ENCODE measurements at regions not wholly inside any gene's neighbourhood (a gene's known extent, or its start where the extent isn't known, plus 50 kb on each side); places are given as distances from the start of the nearest gene placed in this dataset.

GRCh38 chr2:5763531-5763930 lies 71.3 kb downstream of the SOX11 start:
- TF ChIP-seq CTCF (IDR thresholded peaks at IDR 0.05) (no peak), EZH2 (IDR thresholded peaks at IDR 0.05; ENCODE audit: borderline replicate concordance, insufficient read depth, low read depth, low read length, poor library complexity, severe bottlenecking) (no peak)

Data from B cell (primary cell).